Activated B cell treated with CpG ODN at 0.5 μM for 24 hours (primary cell): ENCODE measurements at regions not wholly inside any gene's neighbourhood (a gene's known extent, or its start where the extent isn't known, plus 50 kb on each side); places are given as distances from the start of the nearest gene placed in this dataset.

Source experiments
- ATAC-seq: fragments of 200-7000 bp; cut with Tn5 transposase; one replicate; pipeline ENCODE4 v1.10.0; 2021; ENCODE audit warnings: low read depth, mild to moderate bottlenecking, moderate library complexity
- CTCF ChIA-PET: fragments of 350-600 bp; sonication (Branson Sonifier 250); formaldehyde crosslinking; loops from one replicate; lab custom pipeline; 2021; ENCODE audit warnings: antibody characterized with exemption; lab: Charles Lee
- POLR2A ChIA-PET: fragments of 350-600 bp; sonication (Branson Sonifier 250); formaldehyde crosslinking; loops from one replicate; lab custom pipeline; 2021; ENCODE audit warnings: antibody characterized with exemption; lab: Charles Lee
- DNase-seq: peaks from one replicate; pipeline ENCODE4 v3.0.0; 2022
- H3K27ac Mint-ChIP-seq: one replicate; pipeline ENCODE4 v1.8.0; 2020; ENCODE audit warnings: mixed read lengths
- H3K27me3 Mint-ChIP-seq: one replicate; pipeline ENCODE4 v1.8.0; 2021; ENCODE audit warnings: mixed read lengths
- H3K36me3 Mint-ChIP-seq: one replicate; pipeline ENCODE4 v1.8.0; 2021; ENCODE audit warnings: low read depth, mixed read lengths
- H3K4me1 Mint-ChIP-seq: one replicate; pipeline ENCODE4 v1.8.0; 2021; ENCODE audit warnings: mixed read lengths
- H3K4me3 Mint-ChIP-seq: one replicate; pipeline ENCODE4 v1.8.0; 2020; ENCODE audit warnings: mild to moderate bottlenecking, mixed read lengths
- H3K9me3 Mint-ChIP-seq: one replicate; pipeline ENCODE4 v1.8.0; 2020; ENCODE audit warnings: mixed read lengths
- CTCF ChIP-seq: fragments of 200-600 bp; IDR thresholded peaks from one replicate; pipeline ENCODE4 v1.8.0; 2022; ENCODE audit warnings: antibody characterized with exemption, mild to moderate bottlenecking
- intact Hi-C: fragments of 100-400 bp; cut with micrococcal nuclease; formaldehyde crosslinking; loops from one replicate; pipeline ENCODE4 v1.15.1; 2024

- Mint-ChIP-seq H3K4me3 (no peak overlapping the region), H3K4me1 (no peaks in the 10 kb centered on the region), H3K36me3 (no peaks in the 10 kb centered on the region), H3K27ac (no peak overlapping the region), H3K27me3 (no peaks in the 10 kb centered on the region), H3K9me3 (no peaks in the 10 kb centered on the region)
- CTCF ChIA-PET: no interaction called here
- intact Hi-C loops: no loop called here
- POLR2A ChIA-PET: no interaction called here
- DNase-seq: no peak
- no peak for ATAC-seq
- no peak for TF ChIP-seq CTCF
Measured at GRCh38 chr20:6269168-6269873, 146.5 kb upstream of the FERMT1 start.

GRCh38 chr20:6265204-6265904 lies 142.5 kb upstream of the FERMT1 start:
- no peak for TF ChIP-seq CTCF

GRCh38 chr20:6253396-6253795 lies 130.6 kb upstream of the FERMT1 start:
- ChIA-PET POLR2A (no interaction called here), CTCF (no interaction called here)
- Mint-ChIP-seq H3K36me3 (no peaks in the 10 kb centered on the region), H3K9me3 (peaks cover 2% of the 10 kb centered on the region), H3K27ac (no peak overlapping the region), H3K4me1 (no peaks in the 10 kb centered on the region), H3K4me3 (no peak overlapping the region), H3K27me3 (peaks cover 4% of the 10 kb centered on the region)
- DNase-seq (no peak), ATAC-seq (no peak)
- TF ChIP-seq CTCF: no peak
- intact Hi-C loops: no loop called here

More at GRCh38 chr20:6265204-6265904, 142.5 kb upstream of the FERMT1 start:
- CTCF ChIA-PET: no interaction called here
- ATAC-seq (no peak), DNase-seq (no peak)
- Mint-ChIP-seq H3K27me3 (no peaks in the 10 kb centered on the region), H3K36me3 (no peaks in the 10 kb centered on the region), H3K9me3 (no peaks in the 10 kb centered on the region), H3K4me1 (no peaks in the 10 kb centered on the region), H3K4me3 (no peak overlapping the region), H3K27ac (no peak overlapping the region)
- POLR2A ChIA-PET: no interaction called here
- intact Hi-C loops: no loop called here

- POLR2A ChIA-PET: no interaction called here
- peaks cover 2% of the 10 kb centered on the region for H3K9me3 Mint-ChIP-seq
- H3K4me1 Mint-ChIP-seq: no peaks in the 10 kb centered on the region
- CTCF ChIA-PET: no interaction called here
- DNase-seq (no peak), ATAC-seq (no peak)
- H3K36me3 Mint-ChIP-seq: no peaks in the 10 kb centered on the region
- H3K4me3 Mint-ChIP-seq: no peak overlapping the region
- TF ChIP-seq CTCF: no peak
- no peak overlapping the region for H3K27ac Mint-ChIP-seq
- intact Hi-C loops: no loop called here
- H3K27me3 Mint-ChIP-seq: peaks cover 6% of the 10 kb centered on the region
Measured at GRCh38 chr20:6245436-6245835, 122.6 kb upstream of the FERMT1 start.

GRCh38 chr20:6241591-6241990 lies 118.8 kb upstream of the FERMT1 start:
- no peak overlapping the region for H3K4me3 Mint-ChIP-seq
- POLR2A ChIA-PET: no interaction called here
- H3K9me3 Mint-ChIP-seq: no peaks in the 10 kb centered on the region
- H3K27ac Mint-ChIP-seq: no peak overlapping the region
- ATAC-seq: no peak
- CTCF ChIA-PET: no interaction called here
- intact Hi-C loops: no loop called here
- H3K4me1 Mint-ChIP-seq: no peaks in the 10 kb centered on the region
- no peaks in the 10 kb centered on the region for H3K36me3 Mint-ChIP-seq
- peaks cover 2% of the 10 kb centered on the region for H3K27me3 Mint-ChIP-seq
- DNase-seq: no peak
- TF ChIP-seq CTCF: no peak
